ENCODE measurements at regions not wholly inside any gene's neighbourhood (a gene's known extent, or its start where the extent isn't known, plus 50 kb on each side); places are given as distances from the start of the nearest gene placed in this dataset.

GRCh38 chr3:67995206-67995605 is 340.8 kb upstream of the SUCLG2 start:
- Histone ChIP-seq H3K27ac (no peak overlapping the region), H3K4me1 (replicated peaks in 1 of 2) (no peaks in the 10 kb centered on the region), H3K4me3 (no peak overlapping the region)
- in situ Hi-C loops (cut with MboI; ENCODE audit: low pct_unique_long_range_greater_than_20kb in 2 of 9, low sequenced_read_pairs in 9 of 9, unreplicated experiment in 9 of 9) = no loop called here
- ATAC-seq (replicated peaks in 6 of 8) = no peak
- WGBS, 10 experiments = 0 to 90% (median 20%) methylated on average over 1 to 3 of the region's 3 CpGs; no CpG with 5 or more reads in 3 of the 10 experiments

GRCh38 chr3:67986706-67987105 is 332.3 kb upstream of the SUCLG2 start:
- in situ Hi-C loops (cut with MboI; ENCODE audit: low pct_unique_long_range_greater_than_20kb in 2 of 9, low sequenced_read_pairs in 9 of 9, unreplicated experiment in 9 of 9) = no loop called here
- Histone ChIP-seq H3K4me1 (replicated peaks in 1 of 2) (no peaks in the 10 kb centered on the region), H3K27ac (no peak overlapping the region), H3K4me3 (no peak overlapping the region)
- WGBS, 10 experiments = 0 to 95% (median 84%) methylated on average over 1 to 4 of the region's 4 CpGs; no CpG with 5 or more reads in 3 of the 10 experiments
- ATAC-seq (replicated peaks in 6 of 8) = no peak

GRCh38 chr3:67983166-67983565 is 328.8 kb upstream of the SUCLG2 start:
- WGBS, 10 experiments = 0 to 100% (median 41%) methylated on average over 1 to 3 of the region's 3 CpGs; no CpG with 5 or more reads in 2 of the 10 experiments

GRCh38 chr3:67981077-67981476 is 326.7 kb upstream of the SUCLG2 start:
- Histone ChIP-seq H3K4me1 (replicated peaks in 1 of 2) (no peaks in the 10 kb centered on the region), H3K4me3 (no peak overlapping the region), H3K27ac (no peak overlapping the region)
- in situ Hi-C loops (cut with MboI; ENCODE audit: low pct_unique_long_range_greater_than_20kb in 2 of 9, low sequenced_read_pairs in 9 of 9, unreplicated experiment in 9 of 9) = no loop called here
- 8 to 100% (median 90%) methylated on average over 1 to 3 of the region's 3 CpGs; no CpG with 5 or more reads in 1 of the 10 experiments for WGBS, 10 experiments
- ATAC-seq (replicated peaks in 6 of 8) = no peak

More at GRCh38 chr3:67983166-67983565, 328.8 kb upstream of the SUCLG2 start:
- H3K4me3 ChIP-seq = no peak overlapping the region
- no peak overlapping the region for H3K27ac ChIP-seq
- no peaks in the 10 kb centered on the region for H3K4me1 ChIP-seq (replicated peaks in 1 of 2)
- ATAC-seq (replicated peaks in 6 of 8) = no peak
- in situ Hi-C loops (cut with MboI; ENCODE audit: low pct_unique_long_range_greater_than_20kb in 2 of 9, low sequenced_read_pairs in 9 of 9, unreplicated experiment in 9 of 9) = no loop called here

GRCh38 chr3:67979342-67979741 is 324.9 kb upstream of the SUCLG2 start:
- in situ Hi-C loops (cut with MboI; ENCODE audit: low pct_unique_long_range_greater_than_20kb in 2 of 9, low sequenced_read_pairs in 9 of 9, unreplicated experiment in 9 of 9) = no loop called here
- Histone ChIP-seq H3K4me1 (replicated peaks in 1 of 2) (no peaks in the 10 kb centered on the region), H3K27ac (no peak overlapping the region), H3K4me3 (no peak overlapping the region)
- no peak for ATAC-seq (replicated peaks in 6 of 8)

GRCh38 chr3:67977762-67978161 is 323.4 kb upstream of the SUCLG2 start:
- ATAC-seq (replicated peaks in 6 of 8) = no peak
- H3K27ac ChIP-seq = no peak overlapping the region
- H3K4me3 ChIP-seq = no peak overlapping the region
- H3K4me1 ChIP-seq (replicated peaks in 1 of 2) = no peaks in the 10 kb centered on the region
- WGBS, 10 experiments = 0 to 95% (median 67%) methylated on average over 1 to 2 of the region's 2 CpGs; no CpG with 5 or more reads in 2 of the 10 experiments
- in situ Hi-C loops (cut with MboI; ENCODE audit: low pct_unique_long_range_greater_than_20kb in 2 of 9, low sequenced_read_pairs in 9 of 9, unreplicated experiment in 9 of 9) = no loop called here

DNA sequence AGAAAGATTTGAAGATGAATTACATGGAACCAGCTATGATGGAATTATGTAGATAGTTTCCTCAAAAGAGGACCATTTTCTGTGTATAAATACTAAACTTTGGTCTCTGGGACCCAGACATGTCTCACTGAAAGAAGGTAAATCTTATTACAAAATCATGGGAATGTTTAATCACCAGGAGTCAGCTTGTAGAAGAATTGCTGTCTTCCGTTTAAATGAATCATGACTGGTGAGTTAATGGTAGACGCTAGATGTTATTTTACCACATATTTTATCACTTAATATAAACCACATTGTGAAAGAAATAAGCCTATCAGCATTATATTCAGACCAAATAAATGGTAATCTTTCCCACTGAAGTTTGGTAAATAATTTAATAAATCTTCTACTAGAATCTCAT is 322.3 kb upstream of the SUCLG2 start:
- 0 to 100% (median 80%) methylated on average over 1 to 2 of the region's 2 CpGs; no CpG with 5 or more reads in 1 of the 10 experiments for WGBS, 10 experiments
- Histone ChIP-seq H3K4me3 (no peak overlapping the region), H3K27ac (no peak overlapping the region), H3K4me1 (replicated peaks in 1 of 2) (no peaks in the 10 kb centered on the region)
- in situ Hi-C loops (cut with MboI; ENCODE audit: low pct_unique_long_range_greater_than_20kb in 2 of 9, low sequenced_read_pairs in 9 of 9, unreplicated experiment in 9 of 9) = no loop called here
- no peak for ATAC-seq (replicated peaks in 6 of 8)

DNA sequence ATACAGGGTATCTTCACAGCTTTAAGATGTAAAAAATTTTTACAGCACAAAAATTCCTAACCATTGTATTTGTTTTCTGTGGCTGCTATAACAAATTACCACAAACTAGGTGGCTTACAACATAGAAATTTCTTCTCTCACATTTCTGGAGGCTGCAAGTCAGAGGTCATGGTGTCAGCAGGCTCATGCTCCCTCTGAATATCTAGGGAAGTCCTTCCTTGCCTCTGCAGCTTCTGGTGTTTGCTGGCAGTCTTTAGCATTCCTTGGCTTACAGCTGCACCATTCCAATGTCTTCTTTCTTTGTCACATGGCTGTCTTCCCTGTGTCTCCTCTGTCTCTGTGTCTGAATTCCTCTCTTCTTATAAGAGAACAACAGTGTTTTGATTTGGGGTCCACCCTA is 310.2 kb upstream of the SUCLG2 start:
- ATAC-seq (replicated peaks in 6 of 8) = no peak
- Histone ChIP-seq H3K4me3 (no peak overlapping the region), H3K4me1 (replicated peaks in 1 of 2) (no peaks in the 10 kb centered on the region), H3K27ac (no peak overlapping the region)
- in situ Hi-C loops (cut with MboI; ENCODE audit: low pct_unique_long_range_greater_than_20kb in 2 of 9, low sequenced_read_pairs in 9 of 9, unreplicated experiment in 9 of 9) = no loop called here

- no peak for ATAC-seq (replicated peaks in 6 of 8)
- WGBS, 10 experiments = 0 to 100% (median 50%) methylated on average over 1 to 2 of the region's 2 CpGs; no CpG with 5 or more reads in 1 of the 10 experiments
- Histone ChIP-seq H3K27ac (no peak overlapping the region), H3K4me1 (replicated peaks in 1 of 2) (no peaks in the 10 kb centered on the region), H3K4me3 (no peak overlapping the region)
- in situ Hi-C loops (cut with MboI; ENCODE audit: low pct_unique_long_range_greater_than_20kb in 2 of 9, low sequenced_read_pairs in 9 of 9, unreplicated experiment in 9 of 9) = no loop called here
Observed at GRCh38 chr3:67957268-67957667, 302.9 kb upstream of the SUCLG2 start.

DNA sequence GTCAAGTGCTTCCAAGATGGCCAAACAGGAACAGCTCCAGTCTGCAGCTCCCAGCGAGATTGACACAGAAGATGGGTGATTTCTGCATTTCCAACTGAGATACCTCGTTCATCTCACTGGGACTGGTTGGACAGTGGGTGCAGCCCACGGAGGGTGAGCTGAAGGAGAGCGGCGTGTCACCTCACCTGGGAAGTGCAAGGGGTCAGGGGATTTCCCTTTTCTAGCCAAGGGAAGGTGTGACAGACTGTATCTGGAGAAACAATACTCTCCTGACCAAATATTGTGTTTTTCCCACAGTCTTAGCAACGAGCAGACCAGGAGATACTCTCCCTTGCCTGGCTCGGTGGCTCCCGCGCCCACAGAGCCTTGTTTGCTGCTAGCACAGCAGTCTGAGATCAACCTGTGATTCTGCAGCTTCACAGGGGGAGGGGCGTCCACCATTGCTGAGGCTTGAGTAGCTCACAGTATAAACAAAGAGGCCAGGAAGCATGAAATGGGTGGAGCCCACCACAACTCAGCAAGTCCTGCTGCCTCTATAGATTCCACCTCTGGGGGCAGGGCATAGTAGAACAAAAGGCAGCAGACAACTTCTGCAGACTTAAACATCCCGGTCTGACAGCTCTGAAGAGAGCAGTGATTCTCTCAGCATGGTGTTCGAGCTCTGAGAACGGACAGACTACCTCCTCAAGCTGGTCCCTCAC is 293.5 kb upstream of the SUCLG2 start:
- in situ Hi-C loops (cut with MboI; ENCODE audit: low pct_unique_long_range_greater_than_20kb in 2 of 9, low sequenced_read_pairs in 9 of 9, unreplicated experiment in 9 of 9) = no loop called here
- H3K4me3 ChIP-seq = no peak overlapping the region
- ATAC-seq (replicated peaks in 6 of 8) = peak; percentile 14 to 75 (median 52)
- H3K4me1 ChIP-seq (replicated peaks in 1 of 2) = no peaks in the 10 kb centered on the region
- H3K27ac ChIP-seq = no peak overlapping the region
- WGBS, 10 experiments = 7 to 100% (median 47%) methylated on average over 1 to 8 of the region's 13 CpGs; no CpG with 5 or more reads in 1 of the 10 experiments

DNA sequence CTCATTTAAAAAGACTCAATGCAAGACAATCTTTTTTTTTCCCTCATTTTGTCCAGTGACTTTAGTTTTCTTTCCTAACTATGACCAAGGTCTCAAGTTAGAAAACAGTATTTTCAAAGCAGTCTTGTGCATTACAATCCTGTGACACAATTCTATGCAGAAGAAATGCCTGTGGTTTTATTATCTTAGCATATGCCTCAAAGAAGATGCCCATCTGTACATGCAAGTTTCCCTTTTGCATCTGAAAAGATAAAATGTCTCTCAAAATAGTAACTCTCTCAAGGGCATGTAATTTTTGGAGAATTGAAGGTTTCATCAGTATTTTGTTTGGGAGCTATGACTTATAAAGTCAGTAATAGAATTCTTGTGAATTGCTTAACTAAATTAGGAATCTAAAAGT is 292.0 kb upstream of the SUCLG2 start:
- Histone ChIP-seq H3K4me3 (no peak overlapping the region), H3K27ac (no peak overlapping the region), H3K4me1 (replicated peaks in 1 of 2) (no peaks in the 10 kb centered on the region)
- in situ Hi-C loops (cut with MboI; ENCODE audit: low pct_unique_long_range_greater_than_20kb in 2 of 9, low sequenced_read_pairs in 9 of 9, unreplicated experiment in 9 of 9) = no loop called here
- peak in 2 of 8 experiments; percentile 85 to 91 for ATAC-seq (replicated peaks in 6 of 8)

GRCh38 chr3:67943546-67943945 is 289.1 kb upstream of the SUCLG2 start:
- H3K4me3 ChIP-seq = no peak overlapping the region
- in situ Hi-C loops (cut with MboI; ENCODE audit: low pct_unique_long_range_greater_than_20kb in 2 of 9, low sequenced_read_pairs in 9 of 9, unreplicated experiment in 9 of 9) = no loop called here
- H3K4me1 ChIP-seq (replicated peaks in 1 of 2) = no peaks in the 10 kb centered on the region
- no peak for ATAC-seq (replicated peaks in 6 of 8)
- 20 to 100% (median 86%) methylated on average over 1 of the region's 1 CpG; no CpG with 5 or more reads in 5 of the 10 experiments for WGBS, 10 experiments
- H3K27ac ChIP-seq = no peak overlapping the region

- in situ Hi-C loops (cut with MboI; ENCODE audit: low pct_unique_long_range_greater_than_20kb in 2 of 9, low sequenced_read_pairs in 9 of 9, unreplicated experiment in 9 of 9) = no loop called here
- ATAC-seq (replicated peaks in 6 of 8) = no peak
- 5 to 100% (median 98%) methylated on average over 1 to 3 of the region's 3 CpGs; no CpG with 5 or more reads in 2 of the 10 experiments for WGBS, 10 experiments
- Histone ChIP-seq H3K27ac (no peak overlapping the region), H3K4me1 (replicated peaks in 1 of 2) (no peaks in the 10 kb centered on the region), H3K4me3 (no peak overlapping the region)
Observed at GRCh38 chr3:67941433-67942030, 287.1 kb upstream of the SUCLG2 start.

Measured in motor neuron (in vitro differentiated cells).